HG03442 (cell line): ENCODE measurements at regions not wholly inside any gene's neighbourhood (a gene's known extent, or its start where the extent isn't known, plus 50 kb on each side); places are given as distances from the start of the nearest gene placed in this dataset.
"Not testable (repeated sequence)": the region's sequence is repeated elsewhere in the genome, so short reads cannot be mapped to it uniquely, and the experiment has no call there.

ENCODE experiments used
- ATAC-seq: cut with Tn5 transposase; IDR thresholded peaks from one replicate; pipeline ENCODE4 v1.9.1; 2021; ENCODE audit warnings: mild to moderate bottlenecking, moderate library complexity; ENCODE audit not compliant: unreplicated experiment

- ATAC-seq, result no peak
Measured at GRCh38 chr5:98173334-98173733, 600.1 kb upstream of the RGMB start.

GRCh38 chr5:98175474-98175873, 598.0 kb upstream of the RGMB start:
- ATAC-seq, result no peak

- no peak for ATAC-seq
Measured at GRCh38 chr5:98179791-98180755, 593.4 kb upstream of the RGMB start.

GRCh38 chr5:98186128-98186527, 587.3 kb upstream of the RGMB start:
- ATAC-seq, result no peak

- no peak for ATAC-seq
Measured at GRCh38 chr5:98187945-98188344, 585.5 kb upstream of the RGMB start.

GRCh38 chr5:98190344-98190743, 583.1 kb upstream of the RGMB start:
- not testable (repeated sequence) for ATAC-seq

- no peak for ATAC-seq
Measured at GRCh38 chr5:98193921-98194760, 579.3 kb upstream of the RGMB start.

GRCh38 chr5:98200726-98201541, 572.5 kb upstream of the RGMB start:
- no peak for ATAC-seq

- no peak for ATAC-seq
Measured at GRCh38 chr5:98204798-98205197, 568.7 kb upstream of the RGMB start.

GRCh38 chr5:98205691-98206461, 567.6 kb upstream of the RGMB start:
- no peak for ATAC-seq

GRCh38 chr5:98206566-98206965, 566.9 kb upstream of the RGMB start:
- no peak for ATAC-seq

- ATAC-seq, result no peak
Measured at GRCh38 chr5:98209418-98209817, 564.0 kb upstream of the RGMB start.

GRCh38 chr5:98214240-98215051, 559.0 kb upstream of the RGMB start:
- no peak for ATAC-seq

GRCh38 chr5:98217138-98217537, 556.3 kb upstream of the RGMB start:
- no peak for ATAC-seq

GRCh38 chr5:98218838-98219237, 554.6 kb upstream of the RGMB start:
- no peak for ATAC-seq

GRCh38 chr5:98227489-98227888, 546.0 kb upstream of the RGMB start:
- ATAC-seq, result no peak

GRCh38 chr5:98231089-98231488, 542.4 kb upstream of the RGMB start:
- no peak for ATAC-seq

GRCh38 chr5:98237794-98238193, 535.7 kb upstream of the RGMB start:
- not testable (repeated sequence) for ATAC-seq

GRCh38 chr5:98243972-98244371, 529.5 kb upstream of the RGMB start:
- ATAC-seq, result no peak
